ENCODE measurements at regions not wholly inside any gene's neighbourhood (a gene's known extent, or its start where the extent isn't known, plus 50 kb on each side); places are given as distances from the start of the nearest gene placed in this dataset.

- no peak overlapping the region for H3K9ac ChIP-seq (ENCODE audit: low read length)
- H3K27me3 ChIP-seq (ENCODE audit: low read length) = no peaks in the 10 kb centered on the region
- H3K9me3 ChIP-seq (ENCODE audit: insufficient read depth, low read length) = no peaks in the 10 kb centered on the region
- no peaks in the 10 kb centered on the region for H3K9me2 ChIP-seq (replicated peaks; ENCODE audit: insufficient read depth, low read length)
- no peaks in the 10 kb centered on the region for H4K20me1 ChIP-seq (ENCODE audit: low read depth, low read length)
- H3K36me3 ChIP-seq (ENCODE audit: low read length) = no peaks in the 10 kb centered on the region
- no peaks in the 10 kb centered on the region for H3K79me2 ChIP-seq (ENCODE audit: insufficient read depth, low read length)
- TF ChIP-seq EZH2phosphoT487 (conservative IDR thresholded peaks at IDR 0.05; ENCODE audit: low read length) (no peak), CTCF (IDR thresholded peaks at IDR 0.05; ENCODE audit: insufficient read depth, low read length, poor library complexity, severe bottlenecking) (no peak)
- H3K4me3 ChIP-seq (ENCODE audit: insufficient read depth, low read length, poor library complexity, severe bottlenecking) = no peak overlapping the region
- no peak overlapping the region for H2AFZ ChIP-seq (ENCODE audit: low read depth, low read length, severe bottlenecking)
- no peak overlapping the region for H3K27ac ChIP-seq (ENCODE audit: low read depth, low read length)
- no peaks in the 10 kb centered on the region for H3F3A ChIP-seq (ENCODE audit: insufficient read depth)
- H3K4me2 ChIP-seq (ENCODE audit: low read depth, low read length, poor library complexity, severe bottlenecking) = no peak overlapping the region
Observed at GRCh38 chr18:22726469-22726868, 206.7 kb upstream of the RBBP8 start.

DNA sequence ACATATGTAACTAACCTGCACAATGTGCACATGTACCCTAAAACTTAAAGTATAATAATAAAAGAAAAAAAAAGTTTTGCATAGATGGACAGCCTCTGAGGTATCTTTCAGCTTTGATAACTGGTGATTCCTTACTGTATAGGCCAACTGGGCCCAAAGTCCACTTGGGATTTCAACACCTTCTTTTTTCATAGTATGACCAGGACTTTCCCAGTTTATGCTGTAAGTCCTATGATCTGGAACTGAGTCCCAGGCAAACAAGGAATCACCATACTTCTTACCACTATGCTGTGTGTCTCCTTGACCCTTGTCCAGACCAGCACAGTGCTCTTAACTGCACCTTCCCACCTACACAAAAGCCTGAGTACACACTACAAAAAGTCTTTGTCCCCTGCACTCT is 205.1 kb upstream of the RBBP8 start:
- no peaks in the 10 kb centered on the region for H3K27me3 ChIP-seq (ENCODE audit: low read length)

DNA sequence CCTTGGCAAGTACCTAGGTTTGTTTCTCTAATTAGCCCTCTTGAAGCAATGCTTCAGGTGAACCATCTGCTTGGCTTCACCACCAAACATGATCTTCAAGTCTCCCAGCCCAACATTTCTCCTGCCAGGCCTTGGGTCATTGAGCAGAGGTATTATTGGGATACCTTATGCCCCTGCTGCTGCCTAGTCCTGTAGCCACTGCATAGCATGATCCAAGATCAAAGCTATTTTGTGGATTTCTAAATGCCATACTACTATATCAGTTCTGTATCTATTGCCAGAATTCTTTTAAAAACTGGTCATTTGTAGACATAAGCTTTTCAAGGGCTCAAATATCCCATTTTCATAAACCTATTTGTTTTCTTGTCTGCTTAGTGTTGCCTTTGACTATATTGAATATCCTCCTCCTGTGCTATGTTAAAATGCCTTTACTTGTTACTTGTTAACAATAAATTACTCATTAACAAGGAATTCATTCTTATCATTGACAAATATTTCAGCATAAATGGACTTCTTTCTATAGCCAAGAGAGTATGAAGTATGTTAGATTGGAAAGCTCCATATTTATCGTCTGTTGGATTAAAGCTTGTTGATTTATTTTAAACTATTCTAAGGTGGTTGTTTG is 204.5 kb upstream of the RBBP8 start:
- Histone ChIP-seq H3K36me3 (ENCODE audit: low read length) (no peaks in the 10 kb centered on the region), H3K4me2 (ENCODE audit: low read depth, low read length, poor library complexity, severe bottlenecking) (no peak overlapping the region), H3K4me3 (ENCODE audit: insufficient read depth, low read length, poor library complexity, severe bottlenecking) (no peak overlapping the region), H3K27ac (ENCODE audit: low read depth, low read length) (no peak overlapping the region), H3F3A (ENCODE audit: insufficient read depth) (no peaks in the 10 kb centered on the region), H3K9me3 (ENCODE audit: insufficient read depth, low read length) (no peaks in the 10 kb centered on the region), H3K9me2 (replicated peaks; ENCODE audit: insufficient read depth, low read length) (no peaks in the 10 kb centered on the region), H3K27me3 (ENCODE audit: low read length) (no peaks in the 10 kb centered on the region), H4K20me1 (ENCODE audit: low read depth, low read length) (no peaks in the 10 kb centered on the region), H3K79me2 (ENCODE audit: insufficient read depth, low read length) (no peaks in the 10 kb centered on the region), H2AFZ (ENCODE audit: low read depth, low read length, severe bottlenecking) (no peak overlapping the region), H3K9ac (ENCODE audit: low read length) (no peak overlapping the region)
- TF ChIP-seq EZH2phosphoT487 (conservative IDR thresholded peaks at IDR 0.05; ENCODE audit: low read length) (no peak), CTCF (IDR thresholded peaks at IDR 0.05; ENCODE audit: insufficient read depth, low read length, poor library complexity, severe bottlenecking) (no peak)

More for the DNA sequence above, 205.1 kb upstream of the RBBP8 start:
- Histone ChIP-seq H3K4me3 (ENCODE audit: insufficient read depth, low read length, poor library complexity, severe bottlenecking) (no peak overlapping the region), H3F3A (ENCODE audit: insufficient read depth) (no peaks in the 10 kb centered on the region), H3K9me2 (replicated peaks; ENCODE audit: insufficient read depth, low read length) (no peaks in the 10 kb centered on the region), H3K9me3 (ENCODE audit: insufficient read depth, low read length) (no peaks in the 10 kb centered on the region), H3K79me2 (ENCODE audit: insufficient read depth, low read length) (no peaks in the 10 kb centered on the region), H3K9ac (ENCODE audit: low read length) (no peak overlapping the region), H2AFZ (ENCODE audit: low read depth, low read length, severe bottlenecking) (no peak overlapping the region), H4K20me1 (ENCODE audit: low read depth, low read length) (no peaks in the 10 kb centered on the region), H3K4me2 (ENCODE audit: low read depth, low read length, poor library complexity, severe bottlenecking) (no peak overlapping the region), H3K36me3 (ENCODE audit: low read length) (no peaks in the 10 kb centered on the region), H3K27ac (ENCODE audit: low read depth, low read length) (no peak overlapping the region)
- TF ChIP-seq CTCF (IDR thresholded peaks at IDR 0.05; ENCODE audit: insufficient read depth, low read length, poor library complexity, severe bottlenecking) (no peak), EZH2phosphoT487 (conservative IDR thresholded peaks at IDR 0.05; ENCODE audit: low read length) (no peak)
